ENCODE measurements at regions not wholly inside any gene's neighbourhood (a gene's known extent, or its start where the extent isn't known, plus 50 kb on each side); places are given as distances from the start of the nearest gene placed in this dataset.

DNA sequence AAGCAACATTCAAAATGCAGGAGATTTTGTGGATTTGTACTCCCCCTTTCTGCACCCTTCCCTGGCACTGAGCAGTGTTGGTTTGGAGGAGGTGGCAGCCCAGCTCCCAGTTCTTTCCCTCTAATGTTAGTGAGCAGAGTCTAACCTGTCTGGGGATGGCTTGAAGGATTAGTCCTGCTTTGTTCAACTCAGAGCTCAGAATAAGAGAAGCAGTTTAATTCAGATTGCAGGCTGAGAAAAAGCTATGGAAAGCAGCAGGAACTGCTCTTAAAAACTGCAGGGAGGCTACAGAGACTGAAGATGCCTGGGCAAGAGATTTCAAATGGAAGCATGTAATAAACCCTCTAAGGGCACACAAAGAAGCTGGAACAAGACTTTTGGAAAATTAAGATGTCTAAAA is 223.4 kb upstream of the GGTLC1 start:
- peaks cover 25% of the 10 kb centered on the region for H3K4me1 ChIP-seq (ENCODE audit: insufficient read depth)
- no peaks in the 10 kb centered on the region for H3K9me2 ChIP-seq (replicated peaks; ENCODE audit: insufficient read depth)
- no peaks in the 10 kb centered on the region for H3K9me3 ChIP-seq (ENCODE audit: low read depth)
- DNase-seq (ENCODE audit: low spot score) = no peak
- peak overlapping the region; percentile 57 for H3K4me2 ChIP-seq
- H4K20me1 ChIP-seq (ENCODE audit: insufficient read depth, poor library complexity, severe bottlenecking) = no peaks in the 10 kb centered on the region
- no peak overlapping the region for H3K4me3 ChIP-seq
- H3K27ac ChIP-seq = peak overlapping the region; percentile 65
- H3K27me3 ChIP-seq = no peaks in the 10 kb centered on the region
- H3K79me2 ChIP-seq = no peaks in the 10 kb centered on the region
- no peak overlapping the region for H2AFZ ChIP-seq
- no peaks in the 10 kb centered on the region for H3K36me3 ChIP-seq (replicated peaks; ENCODE audit: insufficient read depth, low read depth)
- TF ChIP-seq EZH2 (IDR thresholded peaks at IDR 0.05; ENCODE audit: borderline replicate concordance) (no peak), EZH2phosphoT487 (IDR thresholded peaks at IDR 0.05; ENCODE audit: low read depth, severe bottlenecking, unreplicated experiment) (no peak)
- TF ChIP-seq, protein P1, sequence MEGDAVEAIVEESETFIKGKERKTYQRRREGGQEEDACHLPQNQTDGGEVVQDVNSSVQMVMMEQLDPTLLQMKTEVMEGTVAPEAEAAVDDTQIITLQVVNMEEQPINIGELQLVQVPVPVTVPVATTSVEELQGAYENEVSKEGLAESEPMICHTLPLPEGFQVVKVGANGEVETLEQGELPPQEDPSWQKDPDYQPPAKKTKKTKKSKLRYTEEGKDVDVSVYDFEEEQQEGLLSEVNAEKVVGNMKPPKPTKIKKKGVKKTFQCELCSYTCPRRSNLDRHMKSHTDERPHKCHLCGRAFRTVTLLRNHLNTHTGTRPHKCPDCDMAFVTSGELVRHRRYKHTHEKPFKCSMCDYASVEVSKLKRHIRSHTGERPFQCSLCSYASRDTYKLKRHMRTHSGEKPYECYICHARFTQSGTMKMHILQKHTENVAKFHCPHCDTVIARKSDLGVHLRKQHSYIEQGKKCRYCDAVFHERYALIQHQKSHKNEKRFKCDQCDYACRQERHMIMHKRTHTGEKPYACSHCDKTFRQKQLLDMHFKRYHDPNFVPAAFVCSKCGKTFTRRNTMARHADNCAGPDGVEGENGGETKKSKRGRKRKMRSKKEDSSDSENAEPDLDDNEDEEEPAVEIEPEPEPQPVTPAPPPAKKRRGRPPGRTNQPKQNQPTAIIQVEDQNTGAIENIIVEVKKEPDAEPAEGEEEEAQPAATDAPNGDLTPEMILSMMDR (IDR thresholded peaks at IDR 0.05; ENCODE audit: poor library complexity) = no peak

DNA sequence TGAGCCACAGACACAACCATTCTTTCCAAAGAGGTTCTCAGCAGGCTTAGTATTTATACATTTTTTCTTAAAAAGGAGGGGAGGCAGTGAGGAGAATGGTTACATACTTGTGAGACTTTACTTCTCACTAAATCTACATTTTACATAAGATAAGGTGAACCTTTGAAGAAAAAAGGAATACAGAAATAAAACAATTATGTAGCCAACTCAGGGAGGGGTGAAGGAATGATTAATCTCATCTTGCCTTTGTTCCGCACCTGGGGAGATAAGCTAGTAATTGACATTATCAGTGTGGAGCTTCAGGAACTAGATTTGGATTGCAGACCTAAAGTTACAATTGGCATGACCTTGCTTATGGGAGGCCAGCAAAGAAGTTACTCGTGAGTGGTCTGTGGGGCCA is 221.8 kb upstream of the GGTLC1 start:
- no peaks in the 10 kb centered on the region for H3K79me2 ChIP-seq
- DNase-seq (ENCODE audit: low spot score) = no peak

DNA sequence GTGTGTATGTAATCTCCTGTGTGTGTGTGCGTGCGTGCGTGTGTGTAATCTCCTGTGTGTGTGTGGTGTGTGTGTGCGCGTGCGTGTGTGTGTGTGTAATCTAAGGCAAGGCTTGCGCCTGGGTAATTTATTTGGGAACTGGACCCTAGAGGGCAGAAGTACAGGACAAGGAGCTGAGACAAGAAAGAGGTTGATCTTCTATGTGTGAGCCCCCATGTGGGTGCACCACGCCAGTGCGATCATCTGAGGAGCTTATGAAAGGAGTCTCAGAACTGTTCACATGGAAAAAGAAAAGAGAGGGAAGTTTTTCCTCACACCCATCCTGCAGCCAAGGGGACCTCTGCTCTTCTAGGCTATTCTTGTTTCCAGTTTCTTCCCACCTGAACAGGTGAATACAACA is 220.1 kb upstream of the GGTLC1 start:
- Histone ChIP-seq H3K4me2 (no peak overlapping the region), H3K9me2 (replicated peaks; ENCODE audit: insufficient read depth) (no peaks in the 10 kb centered on the region), H3K27ac (no peak overlapping the region), H3K79me2 (no peaks in the 10 kb centered on the region), H3K4me3 (no peak overlapping the region), H3K9me3 (ENCODE audit: low read depth) (no peaks in the 10 kb centered on the region), H3K4me1 (ENCODE audit: insufficient read depth) (peaks cover 21% of the 10 kb centered on the region), H2AFZ (no peak overlapping the region), H3K27me3 (no peaks in the 10 kb centered on the region), H3K36me3 (replicated peaks; ENCODE audit: insufficient read depth, low read depth) (no peaks in the 10 kb centered on the region), H4K20me1 (ENCODE audit: insufficient read depth, poor library complexity, severe bottlenecking) (no peaks in the 10 kb centered on the region)
- 90% methylated on average over 9 of the region's 9 CpGs for WGBS (ENCODE audit: low lambda C conversion rate, missing lambda C conversion rate)
- TF ChIP-seq, protein P1 (IDR thresholded peaks at IDR 0.05; ENCODE audit: poor library complexity) = no peak
- TF ChIP-seq EZH2 (IDR thresholded peaks at IDR 0.05; ENCODE audit: borderline replicate concordance) = no peak
- no peak for TF ChIP-seq EZH2phosphoT487 (IDR thresholded peaks at IDR 0.05; ENCODE audit: low read depth, severe bottlenecking, unreplicated experiment)
- DNase-seq (ENCODE audit: low spot score) = no peak

More for the DNA sequence above, 221.8 kb upstream of the GGTLC1 start:
- peaks cover 25% of the 10 kb centered on the region for H3K4me1 ChIP-seq (ENCODE audit: insufficient read depth)
- peak overlapping the region; percentile 26 for H3K27ac ChIP-seq
- no peaks in the 10 kb centered on the region for H3K36me3 ChIP-seq (replicated peaks; ENCODE audit: insufficient read depth, low read depth)
- H3K4me3 ChIP-seq = no peak overlapping the region
- H3K9me2 ChIP-seq (replicated peaks; ENCODE audit: insufficient read depth) = no peaks in the 10 kb centered on the region
- WGBS (ENCODE audit: low lambda C conversion rate, missing lambda C conversion rate) = 57% methylated on average over 2 of the region's 2 CpGs
- H2AFZ ChIP-seq = no peak overlapping the region
- H3K9me3 ChIP-seq (ENCODE audit: low read depth) = no peaks in the 10 kb centered on the region
- no peaks in the 10 kb centered on the region for H3K27me3 ChIP-seq
- H4K20me1 ChIP-seq (ENCODE audit: insufficient read depth, poor library complexity, severe bottlenecking) = no peaks in the 10 kb centered on the region
- H3K4me2 ChIP-seq = no peak overlapping the region
- TF ChIP-seq, protein P1 (IDR thresholded peaks at IDR 0.05; ENCODE audit: poor library complexity) = no peak
- no peak for TF ChIP-seq EZH2 (IDR thresholded peaks at IDR 0.05; ENCODE audit: borderline replicate concordance)
- no peak for TF ChIP-seq EZH2phosphoT487 (IDR thresholded peaks at IDR 0.05; ENCODE audit: low read depth, severe bottlenecking, unreplicated experiment)

DNA sequence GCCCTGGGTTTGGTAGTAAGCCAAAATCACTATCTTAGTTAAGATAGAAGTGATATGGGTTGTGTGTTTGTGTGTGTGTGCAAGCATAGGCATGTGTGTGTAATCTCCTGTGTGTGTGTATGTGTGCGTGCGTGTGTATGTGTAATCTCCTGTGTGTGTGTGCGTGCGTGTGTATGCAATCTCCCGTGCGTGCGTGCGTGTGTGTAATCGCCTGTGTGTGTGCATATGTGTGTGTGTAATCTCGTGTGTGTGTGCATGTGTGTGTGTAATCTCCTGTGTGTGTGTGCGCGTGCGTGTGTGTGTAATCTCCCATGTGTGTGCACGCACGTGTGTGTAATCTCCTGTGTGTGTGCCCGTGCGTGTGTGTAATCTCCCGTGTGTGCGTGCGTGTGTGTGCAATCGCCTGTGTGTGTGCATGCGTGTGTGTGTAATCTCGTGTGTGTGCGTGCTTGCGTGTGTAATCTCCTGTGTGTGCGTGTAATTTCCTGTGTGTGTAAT is 219.3 kb upstream of the GGTLC1 start:
- Histone ChIP-seq H3K27me3 (no peaks in the 10 kb centered on the region), H3K4me1 (ENCODE audit: insufficient read depth) (peaks cover 13% of the 10 kb centered on the region), H2AFZ (no peak overlapping the region), H3K4me3 (no peak overlapping the region), H3K4me2 (no peak overlapping the region), H3K36me3 (replicated peaks; ENCODE audit: insufficient read depth, low read depth) (no peaks in the 10 kb centered on the region), H3K9me2 (replicated peaks; ENCODE audit: insufficient read depth) (no peaks in the 10 kb centered on the region), H3K79me2 (no peaks in the 10 kb centered on the region), H3K27ac (peak overlapping the region; percentile 57), H4K20me1 (ENCODE audit: insufficient read depth, poor library complexity, severe bottlenecking) (no peaks in the 10 kb centered on the region), H3K9me3 (ENCODE audit: low read depth) (no peaks in the 10 kb centered on the region)
- 95% methylated on average over 10 of the region's 26 CpGs for WGBS (ENCODE audit: low lambda C conversion rate, missing lambda C conversion rate)
- TF ChIP-seq EZH2 (IDR thresholded peaks at IDR 0.05; ENCODE audit: borderline replicate concordance) = no peak
- TF ChIP-seq EZH2phosphoT487 (IDR thresholded peaks at IDR 0.05; ENCODE audit: low read depth, severe bottlenecking, unreplicated experiment) = no peak
- TF ChIP-seq, protein P1 (IDR thresholded peaks at IDR 0.05; ENCODE audit: poor library complexity) = no peak
- no peak for DNase-seq (ENCODE audit: low spot score)

Measured in hepatocyte (in vitro differentiated cells).